Middle frontal gyrus (tissue), 1 donor: ENCODE measurements at regions not wholly inside any gene's neighbourhood (a gene's known extent, or its start where the extent isn't known, plus 50 kb on each side); places are given as distances from the start of the nearest gene placed in this dataset.

Source experiments
- DNase-seq: peaks from one replicate; pipeline ENCODE4 v3.0.0-alpha.2; 2015; ENCODE audit warnings: low spot score; ENCODE audit errors: extremely low spot score

DNA sequence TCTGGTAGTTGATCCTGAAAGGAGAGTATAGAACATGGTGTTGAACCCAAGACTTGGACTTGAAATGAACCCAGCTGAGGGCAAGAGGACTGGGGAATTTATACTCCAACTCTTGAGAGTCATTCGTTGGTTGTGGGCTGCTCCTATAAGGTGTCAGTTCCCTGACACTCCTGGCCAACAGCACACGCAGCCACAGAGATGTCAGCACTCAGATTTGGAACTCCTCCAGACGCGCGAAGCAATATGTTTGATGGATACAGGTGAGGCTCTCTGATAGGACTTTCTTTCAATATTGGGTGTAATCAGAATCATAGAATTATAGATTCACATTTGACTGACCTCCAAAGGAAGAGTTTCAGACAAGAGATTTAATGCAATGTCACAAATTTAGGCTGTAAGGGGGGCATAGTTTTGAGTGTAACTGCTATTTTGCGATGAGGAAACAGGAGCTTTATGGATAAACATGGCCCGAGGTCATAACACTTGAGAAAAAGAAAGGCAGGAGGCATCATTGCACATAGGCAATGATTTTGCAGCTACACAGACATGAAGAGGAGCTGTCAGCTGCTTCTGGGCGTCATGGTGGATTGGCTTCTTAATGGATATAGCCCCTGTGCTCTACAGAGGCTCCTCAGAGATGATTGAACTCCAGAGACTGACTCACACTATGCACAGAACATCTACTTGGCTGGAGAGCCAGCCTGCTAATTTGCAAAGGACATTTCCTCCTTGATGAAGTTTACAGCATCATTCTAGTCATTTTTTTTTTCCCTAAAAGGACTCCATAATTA is 569.2 kb upstream of the RGMA start:
- DNase-seq: no peak

GRCh38 chr15:93656041-93656440 is 567.0 kb upstream of the RGMA start:
- DNase-seq: no peak

DNA sequence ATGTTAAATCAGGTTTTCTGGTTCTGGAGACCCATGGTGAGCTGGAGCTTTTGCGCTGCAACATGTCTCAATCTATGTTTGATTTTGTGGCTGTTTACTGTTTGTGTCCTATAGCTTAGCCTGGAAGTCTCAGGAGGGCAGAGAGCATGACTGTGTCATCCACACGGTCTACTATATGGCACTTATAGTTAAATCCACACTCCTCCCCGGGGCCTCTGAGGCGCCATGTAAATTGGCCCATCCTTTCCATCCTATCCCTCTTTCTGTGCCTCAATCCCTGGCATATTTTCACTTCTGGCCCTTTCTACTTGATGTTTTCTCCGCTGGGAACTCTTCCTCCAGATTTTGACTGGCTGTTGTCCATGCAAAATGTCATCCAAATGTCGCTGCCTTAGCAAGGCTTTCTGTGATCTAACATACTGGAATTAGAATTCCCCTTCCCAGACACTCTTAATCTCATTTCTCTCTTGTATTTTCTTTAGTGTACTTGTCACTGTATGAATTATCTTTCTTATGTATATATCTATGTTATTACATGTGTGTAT is 560.8 kb upstream of the RGMA start:
- DNase-seq: no peak

DNA sequence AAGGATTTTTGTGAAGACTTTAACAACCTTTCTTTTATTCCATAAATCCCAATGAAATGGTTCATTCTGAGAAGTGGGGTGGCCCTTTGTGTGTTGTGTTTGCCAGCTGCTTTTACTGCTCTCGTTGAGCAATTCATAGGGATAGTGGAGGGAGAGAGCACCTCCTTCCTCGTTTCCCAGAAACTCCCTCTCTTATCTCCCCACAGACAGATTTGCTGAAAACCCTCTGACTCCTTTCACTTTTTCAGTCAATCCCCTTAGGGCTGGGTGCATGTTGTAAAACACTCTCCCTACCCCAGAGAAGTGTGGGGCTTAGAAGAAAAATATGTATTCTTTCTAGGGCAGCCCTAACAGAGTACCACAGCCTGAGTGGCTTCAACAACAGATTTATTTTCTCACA is 557.2 kb upstream of the RGMA start:
- no peak for DNase-seq

GRCh38 chr15:93645594-93645993 is 556.6 kb upstream of the RGMA start:
- DNase-seq: no peak

DNA sequence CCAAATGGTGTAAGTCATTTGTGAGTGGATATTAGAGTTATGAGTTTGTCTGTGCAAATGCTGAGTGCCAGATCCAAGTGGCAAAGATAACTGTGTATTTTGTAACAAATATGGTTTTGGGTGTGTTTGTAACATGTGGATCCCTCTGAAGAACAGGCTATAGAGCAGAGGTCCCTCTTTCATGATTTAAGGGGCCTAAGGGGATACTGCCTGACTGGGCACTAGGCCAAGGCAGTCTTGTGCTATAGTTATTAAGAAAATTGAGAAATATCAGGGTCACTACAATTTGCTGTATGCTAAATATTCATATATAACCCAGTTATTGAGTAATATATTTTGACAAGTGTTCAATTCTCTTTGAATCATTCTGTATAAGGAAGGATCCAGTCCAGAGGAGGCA is 555.6 kb upstream of the RGMA start:
- no peak for DNase-seq

DNA sequence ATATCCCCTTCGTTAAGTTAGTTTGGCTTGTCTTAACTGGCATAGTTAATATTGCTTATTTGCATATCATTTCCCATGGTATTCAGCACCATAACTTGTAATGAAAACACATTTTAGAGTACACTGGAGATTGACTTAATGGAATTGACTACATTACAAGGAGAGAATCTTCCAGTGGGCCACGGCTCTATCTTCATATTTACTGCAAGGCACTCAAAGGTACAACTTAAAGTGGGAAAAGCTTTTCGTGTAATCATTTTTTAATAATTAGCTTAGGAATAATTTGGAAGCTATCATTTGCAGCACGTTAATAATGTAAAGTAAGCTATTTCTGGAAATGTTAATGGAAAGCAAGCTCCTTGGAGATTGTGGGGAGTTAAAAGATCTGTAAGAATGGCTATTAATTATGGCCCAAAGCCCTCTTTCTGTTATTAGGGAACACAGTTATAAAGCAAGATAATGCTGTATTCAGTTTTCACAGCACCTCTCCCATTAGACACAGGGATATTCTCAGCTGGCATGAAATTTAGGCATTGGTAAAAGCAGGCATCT is 551.5 kb upstream of the RGMA start:
- DNase-seq: no peak

- DNase-seq: no peak
Observed at GRCh38 chr15:93631958-93632618, 543.1 kb upstream of the RGMA start.

- DNase-seq: no peak
Observed at GRCh38 chr15:93619597-93619996, 530.6 kb upstream of the RGMA start.

DNA sequence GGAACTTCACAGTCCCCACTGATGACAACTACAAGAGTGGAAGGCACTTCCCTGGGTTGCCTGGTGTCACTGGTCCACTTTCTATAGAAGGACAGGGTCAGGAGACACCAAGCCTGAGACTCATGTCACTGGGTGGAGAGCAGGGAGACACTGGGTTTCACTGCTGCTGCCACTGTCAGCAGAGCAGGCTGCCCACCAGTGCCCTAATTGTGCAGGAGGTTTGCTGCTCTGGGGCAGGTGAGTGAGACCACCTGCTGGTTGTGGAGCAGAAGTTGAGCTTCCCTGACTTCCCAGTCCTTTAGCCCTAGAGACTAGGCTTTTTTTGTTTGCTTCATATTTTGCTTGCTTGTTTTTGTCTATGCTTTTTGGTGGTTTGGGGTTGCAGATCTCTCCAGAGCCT is 528.4 kb upstream of the RGMA start:
- DNase-seq: no peak

DNA sequence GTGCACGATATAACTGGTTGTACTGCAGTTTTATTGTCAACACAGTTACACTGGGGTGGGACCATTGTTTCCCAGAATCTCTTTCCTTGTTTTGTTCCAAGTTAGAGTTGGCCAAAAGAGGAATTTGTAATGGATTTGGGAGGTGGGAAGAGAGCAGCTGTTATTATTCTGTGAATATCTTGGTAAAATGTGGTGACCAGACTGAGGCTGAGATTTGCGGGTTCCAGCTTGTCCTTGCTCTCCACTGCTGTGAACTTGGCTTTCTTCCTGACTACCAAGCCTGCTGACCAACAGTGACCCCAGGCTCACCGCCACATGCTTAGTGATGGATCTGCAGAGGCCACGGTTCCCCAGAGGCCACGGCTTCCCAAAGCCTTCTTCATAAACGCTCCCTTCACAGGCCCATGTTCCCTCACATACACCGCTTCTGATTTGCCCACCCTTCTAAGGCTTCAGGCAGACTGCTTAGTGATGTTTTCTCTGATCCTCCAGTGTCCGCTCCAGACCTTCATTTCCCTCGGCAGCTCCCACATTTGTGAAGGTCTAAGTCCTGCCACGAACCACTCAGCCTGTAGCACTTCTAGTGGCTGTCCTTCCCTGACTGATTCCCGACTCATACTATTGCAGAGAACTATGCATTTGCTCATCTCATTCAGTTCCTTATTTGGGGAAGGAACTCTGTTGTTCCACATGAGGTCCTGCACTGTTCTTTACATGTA is 525.5 kb upstream of the RGMA start:
- no peak for DNase-seq

DNA sequence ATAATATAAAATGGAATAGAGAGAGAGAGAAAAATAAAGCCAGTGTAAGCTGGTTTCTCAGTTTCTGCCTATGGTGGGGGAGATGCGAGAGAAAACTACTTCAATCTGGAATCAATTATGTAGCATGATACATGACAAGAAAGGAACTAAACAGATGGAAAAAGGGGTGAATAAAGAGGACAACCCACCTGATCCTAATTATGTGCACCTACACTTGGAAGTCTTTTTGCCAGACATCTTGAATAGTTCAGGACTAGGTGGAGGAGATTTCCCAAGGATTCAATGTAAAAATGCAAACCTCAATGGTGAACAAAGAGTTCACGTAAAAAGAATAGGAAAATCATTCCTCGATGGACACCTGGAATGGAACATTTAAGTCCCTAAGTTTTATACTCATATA is 524.4 kb upstream of the RGMA start:
- no peak for DNase-seq

DNA sequence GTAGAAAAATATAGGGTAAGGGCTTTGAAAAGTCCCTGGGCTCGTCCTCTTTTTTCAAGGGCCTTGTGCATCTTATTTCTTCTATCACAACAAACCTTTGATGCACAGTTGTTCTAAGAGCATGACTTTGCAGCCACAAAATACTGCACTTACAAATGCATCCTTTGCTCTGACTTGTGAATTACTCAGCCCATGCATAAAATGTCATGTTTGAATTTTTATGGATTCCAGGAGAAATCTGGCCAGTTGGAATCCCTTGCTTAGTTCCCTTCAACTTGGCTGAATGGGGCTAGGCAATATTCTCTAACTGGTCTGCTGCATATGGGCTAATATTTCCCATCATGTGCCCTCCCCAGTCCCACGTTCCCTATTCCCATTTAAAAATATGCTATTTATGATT is 523.9 kb upstream of the RGMA start:
- DNase-seq: no peak

GRCh38 chr15:93610944-93611343 is 521.9 kb upstream of the RGMA start:
- DNase-seq: no peak

DNA sequence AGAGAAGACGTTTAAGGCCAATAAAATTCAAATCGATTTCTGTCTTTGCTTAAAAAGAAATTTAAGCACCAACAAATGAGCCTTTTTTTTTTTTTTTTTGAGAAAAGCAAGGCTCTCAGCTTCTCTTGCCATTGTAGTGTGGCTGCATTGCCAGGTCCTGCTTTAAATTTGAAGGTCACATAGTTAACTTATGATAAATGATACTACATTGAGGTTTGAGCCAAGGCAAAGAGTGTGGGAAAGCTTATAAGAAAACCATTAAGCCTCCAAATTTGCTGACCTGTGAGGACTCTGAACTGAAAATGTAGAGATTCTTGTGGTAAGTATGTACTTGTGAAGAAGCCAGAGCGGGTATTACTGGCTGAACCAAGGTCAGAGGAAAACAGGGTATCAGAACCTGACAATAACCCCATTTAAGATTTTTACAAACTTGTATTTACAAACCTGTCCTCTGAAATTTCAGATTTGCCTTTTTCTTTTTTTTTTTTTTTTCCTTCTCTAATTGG is 519.7 kb upstream of the RGMA start:
- no peak for DNase-seq

DNA sequence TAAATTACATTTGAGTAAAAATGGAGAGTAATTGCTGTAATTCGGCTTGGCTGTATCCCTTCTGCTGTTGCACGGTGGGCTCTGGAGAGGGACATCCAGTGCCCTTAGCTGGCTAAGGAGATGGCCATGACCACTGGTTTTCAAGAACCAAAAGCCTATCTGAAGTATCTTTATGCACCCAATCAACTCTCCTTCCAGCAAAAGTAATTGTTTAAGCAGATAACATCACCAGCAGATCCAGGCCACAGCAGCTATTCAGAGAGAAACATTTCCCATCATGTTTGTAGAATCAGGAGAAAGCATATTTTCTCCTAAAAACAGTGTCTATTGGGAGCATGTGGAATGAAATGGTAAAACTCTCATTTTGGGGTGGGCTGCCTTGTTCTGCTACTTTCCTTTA is 514.5 kb upstream of the RGMA start:
- DNase-seq: no peak

DNA sequence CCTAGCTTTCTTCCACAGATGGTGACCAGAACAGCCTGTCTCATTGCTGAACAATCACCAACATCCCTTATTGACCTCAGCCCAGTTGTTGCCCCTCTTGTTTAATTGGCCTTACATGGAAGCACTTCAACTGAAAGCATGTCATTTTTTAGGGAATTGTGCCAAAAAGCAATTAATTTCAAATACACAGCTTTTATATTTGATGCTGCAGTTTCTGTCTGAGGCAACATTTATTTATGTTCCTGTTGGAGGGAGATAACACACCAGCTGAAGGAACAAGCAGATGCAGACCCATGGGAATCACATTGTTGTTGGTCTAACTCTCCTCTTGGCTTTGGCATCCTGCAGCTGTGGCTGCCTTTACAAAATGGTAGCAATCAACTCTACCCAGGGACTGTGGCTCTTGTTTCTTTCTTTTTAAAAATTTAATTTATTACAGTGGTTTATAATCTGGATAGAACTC is 498.1 kb upstream of the RGMA start:
- DNase-seq: no peak

DNA sequence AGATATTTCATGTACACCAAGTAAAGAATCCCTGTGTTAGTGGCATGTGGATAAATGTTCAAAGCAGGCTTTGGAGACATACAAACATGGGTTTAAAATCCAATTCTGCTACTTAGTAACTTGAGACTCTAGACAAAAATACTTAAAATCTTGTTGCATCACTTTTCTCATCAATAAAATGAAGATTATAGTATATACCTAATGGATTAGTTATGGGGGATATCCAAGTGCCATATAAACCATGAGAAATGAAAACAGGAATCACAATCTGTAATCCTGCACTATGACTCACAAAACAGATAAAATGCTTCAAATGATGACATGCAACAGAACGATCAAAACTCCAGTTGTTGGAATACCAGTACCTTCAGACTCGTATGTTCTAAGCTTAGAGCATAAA is 496.0 kb upstream of the RGMA start:
- no peak for DNase-seq

DNA sequence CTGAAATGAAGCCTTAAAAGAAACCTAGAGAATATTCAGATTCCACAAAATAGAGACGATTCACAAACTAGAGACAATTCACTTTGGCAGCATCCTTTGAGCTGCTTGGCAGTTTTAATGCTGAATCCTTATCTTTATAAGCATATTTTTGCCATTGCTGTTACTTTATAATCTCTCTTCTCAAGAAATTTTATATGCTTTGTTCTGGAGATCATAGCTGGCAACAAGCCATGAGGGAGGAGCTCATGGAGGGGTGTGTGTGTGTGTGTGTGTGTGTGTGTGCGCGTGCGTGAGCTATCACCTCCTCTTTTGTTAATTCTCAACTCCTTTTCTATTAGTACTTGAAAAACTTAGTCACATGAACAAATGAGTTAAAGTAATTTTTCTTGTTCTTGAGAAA is 495.0 kb upstream of the RGMA start:
- no peak for DNase-seq

- no peak for DNase-seq
Observed at GRCh38 chr15:93583552-93583951, 494.5 kb upstream of the RGMA start.

DNA sequence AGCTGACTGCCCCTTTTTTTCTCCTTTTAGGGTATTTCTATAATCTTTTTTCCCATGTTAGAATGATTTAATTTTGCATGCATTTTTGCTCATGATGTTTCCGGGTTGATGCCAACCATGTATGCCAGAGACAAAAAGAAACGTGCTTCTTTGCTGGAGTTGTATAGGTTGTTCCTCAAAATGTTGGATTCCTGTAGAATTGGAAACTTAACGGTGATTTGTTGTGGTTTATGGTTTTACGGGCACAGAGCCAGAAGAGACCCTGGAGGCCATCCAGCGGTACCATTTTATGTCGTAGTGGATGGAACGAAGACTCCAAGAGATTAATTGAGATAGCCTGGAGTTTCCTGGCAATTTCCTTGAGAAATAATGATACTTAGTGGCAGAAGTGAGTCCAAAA is 481.5 kb upstream of the RGMA start:
- DNase-seq: no peak

DNA sequence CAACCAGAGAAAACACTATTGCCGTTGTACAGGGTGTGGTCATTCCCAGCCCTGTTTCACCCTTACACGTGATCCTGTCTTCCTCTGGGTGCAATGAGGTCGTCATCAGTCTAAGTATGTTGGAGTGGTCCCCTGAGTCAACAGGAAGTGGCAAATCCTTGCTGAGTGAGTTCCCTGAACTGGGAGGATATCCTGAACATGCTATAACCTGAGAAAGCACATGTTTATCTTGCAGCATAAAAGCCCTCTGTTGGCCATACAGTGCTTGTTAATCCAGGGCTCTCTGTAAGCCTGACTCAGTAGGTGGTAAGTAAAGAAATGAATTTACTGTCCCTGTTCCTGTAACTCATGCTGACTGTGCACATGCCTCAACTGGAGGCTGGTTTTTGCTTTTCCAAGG is 477.8 kb upstream of the RGMA start:
- no peak for DNase-seq
